ENCODE measurements at regions not wholly inside any gene's neighbourhood (a gene's known extent, or its start where the extent isn't known, plus 50 kb on each side); places are given as distances from the start of the nearest gene placed in this dataset.
A peak's percentile ranks its signal among the peaks of the same experiment; 100 is the strongest.

DNA sequence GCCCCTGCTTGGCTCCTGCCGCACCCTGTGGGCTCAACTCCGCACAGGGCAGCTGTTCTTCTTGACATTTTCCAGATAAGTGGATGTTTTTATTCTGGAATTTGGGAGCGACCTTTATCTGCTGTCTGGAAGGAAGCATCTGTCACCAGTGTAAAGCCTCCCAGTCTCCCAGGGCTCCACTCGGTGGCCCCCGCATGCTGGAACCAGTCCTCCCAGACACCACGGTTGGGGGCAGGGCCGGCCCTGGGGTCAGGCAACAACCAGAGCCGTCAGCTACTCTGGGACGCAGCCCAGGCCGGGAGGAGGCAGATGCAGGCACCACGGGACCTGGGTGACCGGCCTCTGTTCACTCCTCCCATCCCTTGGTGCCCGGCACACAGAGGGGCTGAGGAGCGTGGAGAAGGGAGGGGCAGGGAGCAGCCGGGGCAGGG lies 92.8 kb upstream of the ADAMTS2 start (continued):
- no peak for TF ChIP-seq CTCF (IDR thresholded peaks at IDR 0.05)
- TF ChIP-seq FOSL2 (IDR thresholded peaks at IDR 0.05; ENCODE audit: borderline replicate concordance, low read depth), result no peak
- no peak for TF ChIP-seq TCF12 (IDR thresholded peaks at IDR 0.05)
- TF ChIP-seq ZBTB33 (IDR thresholded peaks at IDR 0.05; ENCODE audit: borderline replicate concordance, low read depth), result no peak
- no peak for TF ChIP-seq MXI1 (IDR thresholded peaks at IDR 0.05; ENCODE audit: low read depth, low read length)
- no peak for TF ChIP-seq RFX5 (IDR thresholded peaks at IDR 0.05; ENCODE audit: low read length)
- TF ChIP-seq RAD21 (IDR thresholded peaks at IDR 0.05; ENCODE audit: low read length), result peak; percentile 30
- TF ChIP-seq POLR2AphosphoS5 (IDR thresholded peaks at IDR 0.05; ENCODE audit: low read depth, low read length), result no peak
- TF ChIP-seq MEF2A (IDR thresholded peaks at IDR 0.05; ENCODE audit: borderline replicate concordance, low read depth), result no peak
- no peak for TF ChIP-seq PBX3 (IDR thresholded peaks at IDR 0.05)
- TF ChIP-seq FOXJ3 (CRISPR knock-in tag; IDR thresholded peaks at IDR 0.05), result peak; percentile 65
- no peak for TF ChIP-seq TAF1 (IDR thresholded peaks at IDR 0.05; ENCODE audit: borderline replicate concordance, low read depth, low read length)
- no peak for TF ChIP-seq MAX (IDR thresholded peaks at IDR 0.05; ENCODE audit: low read depth)
- no peak for TF ChIP-seq SIN3A (IDR thresholded peaks at IDR 0.05; ENCODE audit: borderline replicate concordance, low read depth, low read length)
- TF ChIP-seq ELF1 (IDR thresholded peaks at IDR 0.05), result no peak
- TF ChIP-seq YY1 (IDR thresholded peaks at IDR 0.05; ENCODE audit: low read depth), result no peak

DNA sequence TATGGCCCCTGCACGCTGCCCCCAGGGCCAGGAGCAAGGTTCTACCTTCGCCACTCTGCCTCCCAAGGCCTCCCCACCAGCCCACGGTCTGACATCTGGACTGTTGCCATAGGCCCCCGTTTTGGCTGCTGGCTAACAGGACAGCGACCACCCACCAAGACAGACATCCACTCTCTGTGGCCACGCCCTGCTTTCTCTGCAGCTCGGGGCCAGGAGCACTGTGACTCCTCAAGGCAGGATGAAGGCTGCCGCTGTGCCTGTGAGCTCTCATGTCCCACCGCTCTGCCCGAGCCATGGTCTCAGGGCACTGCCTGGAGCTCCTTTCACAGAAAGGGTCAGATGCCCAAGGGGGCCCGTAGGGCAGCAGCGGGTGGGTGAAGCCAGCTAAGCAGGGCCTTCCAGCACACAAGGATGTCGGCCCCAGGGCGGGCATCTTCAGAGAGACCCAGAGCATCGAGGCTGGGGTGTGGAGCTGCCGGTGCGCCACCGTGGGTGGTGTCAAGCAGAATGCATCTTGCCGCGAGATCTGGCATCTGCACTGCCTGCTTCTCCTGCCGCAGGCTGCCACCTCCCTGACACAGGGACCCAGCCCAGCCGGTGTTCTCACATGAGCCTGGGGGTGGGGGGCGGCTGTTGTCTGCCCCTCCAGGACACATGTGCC lies 92.2 kb upstream of the ADAMTS2 start:
- peak overlapping the region in 1 of 2 experiments; percentile 99; a peak in 2 of 4 replicates for H3K27ac ChIP-seq (ENCODE audit: low read depth in 2 of 2, low read length in 1 of 2)
- no peaks in the 10 kb centered on the region for H3K27me3 ChIP-seq (ENCODE audit: insufficient read depth)
- H3F3A ChIP-seq (replicated peaks; ENCODE audit: insufficient read depth), result no peaks in the 10 kb centered on the region
- no peaks in the 10 kb centered on the region for H3K9me3 ChIP-seq
- WGBS (ENCODE audit: low lambda C conversion rate), result 14% methylated on average over 6 of the region's 23 CpGs
- no peaks in the 10 kb centered on the region for H3K79me2 ChIP-seq (ENCODE audit: insufficient read depth)
- H3K36me3 ChIP-seq (replicated peaks in 1 of 2; ENCODE audit: control insufficient read depth in 1 of 2, insufficient read depth in 2 of 2, low read length in 1 of 2), result no peaks in the 10 kb centered on the region
- POLR2A ChIA-PET, result interaction anchor here (0.8 to 2.4 kb wide), 6 partner anchors 23 to 170 kb away, joined by 3 to 7 read pairs (median 4); no protein-coding TSS in a partner anchor
- no peaks in the 10 kb centered on the region for H4K20me1 ChIP-seq (ENCODE audit: insufficient read depth)
- no peak overlapping the region for H2AFZ ChIP-seq (ENCODE audit: low read depth)
- no peaks in the 10 kb centered on the region for H3K9me2 ChIP-seq
- CTCF ChIA-PET, result interaction anchor here (0.6 to 3.7 kb wide), 7 partner anchors 56 to 270 kb away, joined by 3 to 21 read pairs (median 4); no protein-coding TSS in a partner anchor
- peak; percentile 80 for DNase-seq
- H3K4me2 ChIP-seq, result no peak overlapping the region
- H3K4me3 ChIP-seq (ENCODE audit: low read depth in 2 of 2, low read length in 1 of 2), result no peak overlapping the region
- H3K9ac ChIP-seq, result no peak overlapping the region
- no peak; the same call in 1 of the 2 replicates for TF ChIP-seq FOXJ3 (CRISPR knock-in tag; IDR thresholded peaks at IDR 0.05)
- TF ChIP-seq FOSL2 (IDR thresholded peaks at IDR 0.05; ENCODE audit: borderline replicate concordance, low read depth), result no peak
- no peak for TF ChIP-seq TEAD4 (IDR thresholded peaks at IDR 0.05; ENCODE audit: borderline replicate concordance, insufficient read depth)
- TF ChIP-seq ZBTB33 (IDR thresholded peaks at IDR 0.05; ENCODE audit: borderline replicate concordance, low read depth), result no peak
- TF ChIP-seq ELF1 (IDR thresholded peaks at IDR 0.05), result no peak
- TF ChIP-seq MXI1 (IDR thresholded peaks at IDR 0.05; ENCODE audit: low read depth, low read length), result no peak
- no peak for TF ChIP-seq NFIC (IDR thresholded peaks at IDR 0.05; ENCODE audit: borderline replicate concordance)
- no peak for TF ChIP-seq JUND (IDR thresholded peaks at IDR 0.05)
- H3K4me1 ChIP-seq (ENCODE audit: control insufficient read depth in 1 of 2, insufficient read depth in 2 of 2, low read depth in 1 of 2, low read length in 1 of 2), result peaks cover 0 to 54% of the 10 kb centered on the region in 2 experiments; a peak in 1 of 4 replicates

All from SK-N-SH (cell line).